GM19351 (cell line): ENCODE measurements at regions not wholly inside any gene's neighbourhood (a gene's known extent, or its start where the extent isn't known, plus 50 kb on each side); places are given as distances from the start of the nearest gene placed in this dataset.
A peak's percentile ranks its signal among the peaks of the same experiment; 100 is the strongest.
"Not testable (repeated sequence)": the region's sequence is repeated elsewhere in the genome, so short reads cannot be mapped to it uniquely, and the experiment has no call there.

Experiments
- ATAC-seq: cut with Tn5 transposase; IDR thresholded peaks from one replicate; pipeline ENCODE4 v1.9.1; 2021; ENCODE audit warnings: mild to moderate bottlenecking, moderate library complexity; ENCODE audit not compliant: unreplicated experiment

DNA sequence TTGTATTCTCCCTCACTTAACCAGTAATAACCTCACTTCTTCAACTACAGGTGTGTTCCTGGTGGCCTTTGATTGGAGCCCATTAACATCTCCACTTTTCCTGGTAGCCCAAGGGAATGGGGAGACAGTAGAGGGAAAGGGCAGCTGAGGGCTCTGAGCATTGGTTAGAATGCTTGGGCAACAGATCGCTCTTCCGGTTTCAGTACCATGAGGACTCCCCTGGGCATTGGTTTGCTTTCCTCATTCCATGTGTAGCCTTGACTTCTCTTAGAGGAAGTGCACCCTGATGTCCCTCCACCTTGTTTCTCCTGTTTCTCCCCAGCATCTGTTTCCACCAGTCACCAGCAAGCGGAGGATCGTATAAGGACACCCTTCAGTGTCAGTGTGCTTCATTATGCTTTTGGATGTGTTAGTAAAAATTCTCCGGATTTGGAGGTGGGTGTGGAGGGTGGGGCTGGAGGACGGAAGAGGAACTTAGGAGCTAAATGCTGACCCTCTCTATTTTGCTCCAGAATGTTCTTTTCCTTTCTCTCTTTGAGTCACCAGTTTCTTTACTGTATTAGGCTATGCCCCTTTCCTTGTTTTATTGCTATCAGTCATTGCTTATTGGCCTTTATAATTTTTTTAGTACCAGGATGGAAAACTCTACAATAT lies 50.6 kb upstream of the ZNG1B start:
- ATAC-seq: not testable (repeated sequence)

DNA sequence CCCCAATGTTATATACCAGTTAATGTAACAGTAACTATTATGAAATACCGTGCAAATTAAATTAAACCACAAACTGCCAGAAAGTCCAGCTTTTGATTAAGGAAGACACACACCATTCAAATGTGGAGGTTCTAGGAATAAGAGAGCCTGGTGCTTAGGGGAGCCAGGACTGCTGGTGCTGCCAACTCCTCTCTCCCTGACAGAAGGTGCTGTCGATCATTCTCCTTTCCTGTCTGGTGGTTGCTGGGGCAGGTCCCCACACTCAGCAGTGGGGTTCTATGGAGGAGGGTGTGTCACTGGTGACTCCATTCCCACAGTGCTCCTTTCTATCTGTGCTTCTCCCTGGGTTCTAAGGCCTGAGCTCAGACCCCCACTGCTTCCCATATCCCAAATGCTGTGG lies 57.9 kb upstream of the ZNG1B start:
- ATAC-seq: not testable (repeated sequence)

DNA sequence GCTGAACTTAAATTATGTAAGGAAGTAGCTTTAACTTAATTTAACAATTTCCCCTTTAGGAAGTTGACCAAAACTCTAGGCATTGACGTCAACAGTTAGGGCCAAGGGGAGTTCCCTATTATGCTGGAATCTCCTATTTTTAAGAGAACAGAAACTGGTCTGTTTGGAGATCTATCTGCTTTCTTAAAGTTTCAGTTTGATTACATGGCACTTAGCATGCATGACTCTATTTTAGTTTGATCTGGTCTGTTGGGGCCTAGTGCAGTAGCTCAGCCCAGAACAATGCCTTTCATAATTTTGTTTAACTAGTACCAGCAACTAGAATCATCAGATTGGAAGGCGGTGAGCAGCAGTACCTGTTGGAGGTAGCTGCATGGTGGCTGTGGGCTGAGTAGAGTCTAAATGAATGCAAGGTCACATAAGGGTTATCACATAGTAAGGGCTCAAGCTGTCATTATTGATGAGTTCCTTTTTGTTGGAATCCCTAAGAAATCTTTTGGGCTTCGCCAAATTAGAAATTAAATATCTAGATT lies 60.5 kb upstream of the ZNG1B start:
- ATAC-seq: peak; percentile 87

DNA sequence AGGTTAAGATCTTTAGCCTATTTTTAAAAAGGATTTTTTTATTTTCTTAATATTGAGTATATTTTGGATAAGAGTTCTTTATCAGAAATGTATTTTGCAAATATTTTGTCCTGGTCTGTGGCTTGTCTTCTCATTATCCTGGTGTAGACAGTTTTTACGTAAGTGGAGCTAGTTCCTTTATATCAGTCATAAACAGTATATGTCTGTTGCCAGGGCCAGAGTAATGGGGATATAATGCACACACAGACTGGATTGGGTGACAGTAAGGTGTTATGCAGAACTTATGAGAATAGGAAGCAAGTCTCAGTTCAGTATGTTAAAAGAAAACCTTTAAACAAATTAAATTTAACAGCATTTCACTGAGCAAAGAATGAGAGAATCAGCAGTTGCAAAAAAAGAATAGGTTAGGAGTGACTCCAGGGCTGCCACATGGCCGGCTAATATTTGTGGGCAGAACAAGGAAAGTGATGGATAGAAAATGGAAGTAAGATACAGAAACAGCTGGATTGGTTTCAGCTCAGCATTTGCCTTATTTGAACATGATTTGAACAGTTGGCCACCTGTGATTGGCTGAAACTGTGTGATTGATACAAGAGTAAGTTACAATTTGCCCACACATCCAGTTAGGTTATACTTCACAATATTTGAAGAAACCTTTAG lies 61.1 kb upstream of the ZNG1B start:
- ATAC-seq: peak; percentile 36

DNA sequence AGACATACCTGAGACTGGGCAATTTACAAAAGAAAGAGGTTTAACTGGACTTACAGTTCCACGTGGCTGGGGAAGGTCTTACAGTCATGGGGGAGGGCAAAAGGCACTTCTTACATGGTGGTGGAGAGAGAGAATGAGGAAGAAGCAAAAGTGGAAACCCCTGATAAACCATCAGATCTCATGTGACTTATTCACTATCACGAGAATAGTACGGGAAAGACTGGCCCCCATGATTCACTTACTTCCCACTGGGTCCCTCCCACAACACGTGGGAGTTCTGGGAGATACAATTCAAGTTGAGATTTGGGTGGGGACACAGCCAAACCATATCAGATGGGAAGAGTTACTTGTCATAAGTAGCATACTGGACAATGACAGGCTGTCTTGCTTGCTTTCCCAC lies 62.6 kb upstream of the ZNG1B start:
- not testable (repeated sequence) for ATAC-seq

DNA sequence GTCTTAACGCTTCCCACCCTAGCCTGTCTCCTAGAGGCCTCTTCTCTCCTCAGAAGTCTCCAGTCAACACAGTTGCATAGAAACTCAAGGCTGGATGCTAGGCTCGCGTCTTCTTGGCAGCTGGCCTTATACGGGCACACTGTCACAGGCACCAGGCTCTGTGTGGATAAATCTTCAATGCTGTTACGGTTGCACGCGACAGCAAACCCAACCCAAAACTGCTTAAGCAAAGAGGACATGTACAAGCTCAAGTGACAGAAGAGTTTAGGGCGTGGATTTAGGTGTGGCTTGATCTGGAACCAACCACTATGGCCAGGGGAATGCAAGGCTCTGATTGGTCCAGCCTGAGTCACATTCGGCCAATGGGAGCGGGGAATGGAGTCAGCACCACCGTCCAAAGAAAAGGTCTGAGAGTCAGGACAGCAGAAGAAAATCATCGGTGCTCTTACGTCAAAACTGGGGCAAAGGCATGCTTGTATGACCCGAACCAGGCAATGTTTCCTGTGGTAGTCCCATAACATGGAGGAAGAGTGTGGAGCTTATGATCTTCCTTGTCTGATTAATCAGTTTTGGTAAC lies 65.1 kb upstream of the ZNG1B start:
- ATAC-seq: not testable (repeated sequence)

DNA sequence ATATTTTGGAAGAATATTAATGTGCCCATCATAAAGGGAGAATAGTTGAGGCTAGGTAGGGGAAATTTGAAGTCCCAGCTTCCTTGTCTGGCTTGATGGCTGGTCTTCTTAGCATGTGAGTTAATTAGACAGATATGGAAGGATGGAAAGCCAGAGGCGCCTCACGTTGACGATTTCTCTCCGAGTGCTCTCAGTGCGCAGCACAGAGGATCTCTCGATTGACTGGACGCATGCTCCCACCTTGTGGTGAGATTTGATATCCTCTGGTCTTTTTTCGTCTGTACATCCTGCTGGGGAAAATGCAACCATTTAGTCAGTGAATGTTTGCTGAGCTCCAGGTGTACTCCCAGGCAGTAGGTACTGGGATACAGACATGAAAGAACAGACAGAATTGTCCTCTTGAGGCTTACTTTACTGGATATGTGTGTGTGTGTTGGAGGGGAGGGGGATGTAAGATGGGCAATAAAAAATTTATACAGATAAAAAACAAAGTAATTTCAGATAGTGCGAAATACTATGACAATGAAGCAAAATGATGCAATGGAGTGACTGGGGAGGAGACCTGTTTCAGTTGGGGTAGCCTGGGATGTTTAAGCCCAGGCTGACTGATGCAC lies 66.9 kb upstream of the ZNG1B start:
- ATAC-seq: peak; percentile 77

DNA sequence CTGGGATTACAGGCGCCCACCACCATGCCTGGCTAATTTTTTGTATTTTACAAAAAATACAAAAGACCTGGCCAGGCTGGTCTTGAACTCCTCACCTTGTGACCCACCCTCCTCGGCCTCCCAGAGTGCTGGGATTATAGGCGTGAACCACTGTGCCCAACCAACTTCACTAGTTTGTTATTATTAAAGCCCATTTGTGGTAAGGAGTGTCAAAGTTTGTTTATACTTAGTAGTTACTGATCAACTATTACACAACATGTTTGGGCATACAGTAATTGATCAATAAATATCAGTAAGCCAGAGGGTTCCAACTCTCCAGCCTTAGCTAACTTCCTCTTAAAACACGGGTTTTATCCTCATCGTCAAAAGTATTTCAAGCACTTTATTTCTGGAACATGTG lies 67.5 kb upstream of the ZNG1B start:
- ATAC-seq: no peak

DNA sequence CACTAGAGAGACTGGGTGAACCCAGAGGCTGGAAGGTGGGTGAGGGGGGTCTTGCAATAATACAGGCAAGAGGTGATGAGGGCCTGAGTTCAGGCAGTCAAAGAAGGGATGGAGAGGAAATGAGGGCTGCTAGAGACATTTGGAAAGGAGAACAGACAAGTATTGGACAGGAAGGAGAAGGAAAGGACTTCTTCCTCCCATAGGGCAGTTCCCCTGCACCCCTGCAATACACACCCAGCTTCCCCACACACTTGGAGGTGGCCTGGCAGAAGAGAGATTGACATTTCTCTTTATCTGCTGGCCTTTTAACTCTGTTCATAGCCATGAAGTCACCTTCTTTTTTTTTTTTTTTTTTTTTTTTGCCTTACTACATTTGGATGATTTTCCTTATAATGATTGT lies 68.9 kb upstream of the ZNG1B start:
- ATAC-seq: not testable (repeated sequence)

DNA sequence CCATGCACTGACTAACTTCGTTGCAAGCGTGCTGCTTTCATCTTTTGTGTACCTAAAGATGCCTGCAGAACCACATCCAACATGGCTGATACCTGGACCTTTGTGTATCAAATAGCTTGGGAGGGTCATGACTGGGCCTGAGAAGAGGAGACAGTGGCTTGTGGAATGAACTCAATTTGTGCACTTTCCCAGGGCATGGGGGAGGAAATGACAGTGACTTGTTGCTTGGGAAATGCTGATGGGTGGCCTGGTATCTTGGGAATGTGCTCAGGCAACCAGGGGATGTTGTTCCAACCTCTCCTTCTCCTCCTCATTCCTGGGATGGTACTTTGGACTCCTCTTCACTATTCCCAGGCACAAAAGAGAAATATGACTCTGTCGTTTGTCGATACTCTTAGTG lies 70.7 kb upstream of the ZNG1B start:
- not testable (repeated sequence) for ATAC-seq

DNA sequence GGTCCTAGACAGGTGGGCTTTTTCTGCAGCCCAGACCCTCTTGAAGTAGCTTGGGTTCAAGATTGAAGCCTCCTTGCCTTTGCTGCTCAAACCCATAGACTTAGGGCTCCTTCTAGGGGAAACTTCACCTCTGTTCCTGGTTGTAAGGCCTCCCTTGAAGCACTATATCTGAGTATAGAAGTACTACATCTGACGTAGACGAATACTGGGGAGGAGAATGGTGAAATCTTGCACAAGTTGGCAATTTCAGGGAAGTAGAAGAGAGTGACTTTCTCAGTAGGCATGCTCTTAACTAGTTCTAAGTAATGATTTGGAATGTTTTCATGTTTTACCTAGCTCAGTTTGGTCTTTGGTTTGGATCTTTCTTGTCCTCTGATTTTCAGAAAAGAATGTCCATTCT lies 71.7 kb upstream of the ZNG1B start:
- ATAC-seq: not testable (repeated sequence)

DNA sequence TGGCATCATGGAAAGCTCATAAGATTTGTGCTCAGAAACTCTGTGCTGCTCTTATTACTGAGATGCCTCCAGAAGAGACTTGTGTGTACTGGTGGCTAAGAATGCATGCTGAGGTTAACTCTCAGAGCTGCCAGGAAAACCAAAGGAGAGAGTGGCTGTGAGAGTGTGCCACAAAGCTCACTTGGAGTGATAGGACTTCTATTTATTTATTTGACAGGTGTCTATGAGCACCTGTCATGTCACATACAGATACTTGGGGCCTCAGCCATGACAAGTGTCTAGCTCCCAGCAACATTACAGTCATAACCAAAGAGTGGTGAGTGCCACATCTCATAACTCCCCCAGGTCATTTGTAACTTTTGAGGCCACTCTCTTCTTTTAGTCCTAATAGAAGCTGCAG lies 72.2 kb upstream of the ZNG1B start:
- ATAC-seq: peak; percentile 57

DNA sequence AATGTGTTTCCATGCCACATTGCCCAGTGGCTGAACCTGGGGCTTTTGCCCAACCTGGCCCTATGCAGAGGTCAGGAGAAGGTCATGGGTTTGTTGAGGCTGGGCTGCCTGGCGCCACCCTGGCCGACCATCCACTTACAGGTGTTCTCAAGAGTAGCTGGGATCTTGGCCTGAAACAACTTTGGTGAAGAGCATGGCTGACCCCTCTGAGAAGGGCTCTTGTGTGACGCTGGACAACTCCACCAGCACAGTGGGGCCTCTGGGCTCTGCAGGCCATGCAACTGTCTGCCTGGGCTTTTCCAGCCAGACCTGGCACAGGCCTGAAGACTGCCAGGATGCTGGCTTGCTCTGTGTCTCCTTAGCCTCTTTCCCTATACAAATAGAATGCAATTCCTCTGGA lies 76.4 kb upstream of the ZNG1B start:
- no peak for ATAC-seq

DNA sequence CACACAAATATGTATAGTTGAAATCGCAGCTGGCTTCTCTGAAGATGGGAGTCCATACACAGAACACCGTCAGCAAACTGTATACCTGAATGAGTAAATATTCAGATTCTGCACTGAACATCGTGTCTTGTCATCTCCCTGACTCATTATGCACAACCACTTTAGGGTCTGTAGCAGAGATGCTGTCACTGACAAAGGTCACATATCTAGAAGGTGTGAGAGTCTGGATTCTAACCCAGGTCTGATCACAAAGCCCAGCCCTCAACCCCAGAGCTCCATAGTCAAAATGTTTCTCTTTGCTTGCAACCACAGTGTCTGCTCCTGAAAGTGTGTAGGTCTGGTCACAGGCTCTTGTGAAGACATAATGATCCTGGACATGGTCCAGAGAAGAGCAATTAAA lies 78.3 kb upstream of the PAX8 start:
- no peak for ATAC-seq

DNA sequence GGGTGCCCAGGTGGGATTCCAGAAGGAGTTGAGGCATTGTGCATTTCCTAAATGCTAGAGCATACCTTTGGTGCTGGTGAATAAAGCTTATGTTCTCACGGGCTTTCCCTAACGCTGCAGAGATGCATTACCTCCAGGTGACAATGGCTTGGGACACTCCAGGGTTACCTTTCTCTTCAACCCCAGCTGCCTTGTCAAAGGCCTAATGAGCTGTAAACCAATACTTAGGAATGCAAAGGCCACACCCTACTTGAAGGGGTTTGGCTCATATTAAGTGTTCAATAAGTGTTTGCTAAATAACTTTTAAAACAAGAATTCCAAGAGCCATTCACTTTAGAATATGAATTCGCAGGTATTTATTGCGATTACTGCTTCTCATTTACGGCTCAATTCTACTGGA lies 77.6 kb upstream of the PAX8 start:
- not testable (repeated sequence) for ATAC-seq

DNA sequence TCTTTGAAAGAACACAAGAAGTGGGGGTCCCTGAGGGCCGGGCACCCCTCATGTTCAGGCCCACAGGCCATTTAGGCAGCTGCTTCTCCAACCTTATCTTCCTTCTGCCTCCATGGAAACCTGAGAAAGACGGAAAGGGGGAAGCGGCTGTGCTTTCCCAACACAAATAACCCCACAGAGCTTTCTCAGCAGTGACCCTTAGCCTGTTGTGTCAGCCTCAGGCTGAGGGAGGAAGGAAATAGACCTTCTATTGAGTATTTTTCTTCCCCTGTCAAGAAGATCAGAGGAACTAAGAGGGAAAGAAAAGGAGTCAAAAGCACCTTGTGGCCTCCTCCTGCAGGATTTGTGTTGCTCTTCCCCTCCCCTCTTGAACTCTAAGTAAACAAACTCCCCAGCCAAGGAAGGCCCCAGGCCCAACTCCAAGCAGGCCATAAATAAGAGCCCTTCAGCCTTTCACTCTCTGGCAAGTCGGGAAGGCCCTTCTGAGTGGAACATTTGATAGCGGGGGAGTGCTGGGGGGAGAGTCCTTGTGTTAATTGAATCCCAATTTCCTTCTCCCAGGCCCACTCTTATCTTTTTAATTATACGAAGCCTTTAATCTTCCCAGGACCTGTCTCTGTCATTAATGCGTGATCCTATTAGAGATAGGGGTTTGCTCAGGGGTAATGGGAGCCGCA lies 76.8 kb upstream of the PAX8 start:
- ATAC-seq: not testable (repeated sequence)

DNA sequence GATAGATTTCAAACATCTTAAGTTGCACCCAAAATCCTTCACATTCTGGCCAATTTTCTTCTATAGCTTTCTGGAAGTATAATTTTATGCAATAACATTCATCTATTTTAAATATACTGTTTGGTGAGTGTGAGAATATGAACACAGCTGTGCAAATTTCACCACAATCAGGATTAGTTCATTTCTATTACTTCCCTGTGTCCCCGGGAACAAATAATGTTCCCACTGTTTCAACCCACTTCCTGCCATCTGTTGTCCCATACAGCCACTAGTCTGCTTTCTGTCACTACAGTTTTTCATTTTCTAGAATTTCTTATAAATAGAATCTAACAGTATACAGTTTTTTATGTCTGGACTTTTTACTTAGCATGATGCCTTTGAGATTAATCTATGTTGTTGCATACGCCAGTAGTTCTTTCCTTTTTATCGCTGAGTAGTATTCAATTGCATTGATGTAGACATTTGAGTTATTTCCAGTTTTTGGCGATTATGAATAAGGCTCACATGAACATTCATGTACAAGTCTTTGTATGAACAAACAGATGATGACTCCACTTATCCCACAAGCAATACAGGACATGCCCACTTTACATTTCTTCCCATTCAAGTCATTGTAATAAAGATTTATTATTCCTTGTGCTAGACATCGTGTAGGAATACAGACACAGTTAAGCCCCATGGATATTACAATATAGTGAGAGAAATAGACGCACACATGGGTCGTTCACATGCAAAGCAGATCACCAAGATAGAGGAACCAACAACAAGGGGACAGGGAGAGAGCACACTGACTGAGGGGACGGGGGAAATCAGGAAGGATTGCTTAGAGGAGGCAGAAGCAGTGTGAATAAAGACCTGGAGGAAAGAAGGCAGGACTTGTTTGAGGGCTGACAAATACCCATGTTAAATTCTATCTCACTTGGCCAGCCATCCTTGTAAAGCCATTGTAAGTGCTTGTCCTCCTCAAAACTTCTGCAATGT lies 72.9 kb upstream of the PAX8 start:
- no peak for ATAC-seq

DNA sequence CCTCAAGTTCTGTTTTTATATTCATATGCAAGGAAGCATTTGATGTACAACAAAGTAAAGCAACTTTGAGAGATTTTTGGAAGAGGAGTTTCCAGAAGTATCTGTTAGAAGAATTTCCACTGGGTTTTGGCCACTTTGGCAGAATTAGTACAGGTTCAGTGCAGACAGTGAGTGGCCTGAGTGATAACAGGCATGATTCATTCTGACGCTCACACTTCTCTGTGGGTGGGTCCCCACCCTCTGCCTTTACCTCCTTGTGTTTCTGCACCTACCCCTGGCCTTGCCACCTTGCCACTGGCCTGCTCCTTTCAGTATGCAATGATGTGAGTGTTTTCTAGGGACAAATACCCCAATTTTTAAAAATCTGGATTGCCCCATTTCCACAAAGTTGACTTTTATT lies 65.1 kb upstream of the PAX8 start:
- not testable (repeated sequence) for ATAC-seq

DNA sequence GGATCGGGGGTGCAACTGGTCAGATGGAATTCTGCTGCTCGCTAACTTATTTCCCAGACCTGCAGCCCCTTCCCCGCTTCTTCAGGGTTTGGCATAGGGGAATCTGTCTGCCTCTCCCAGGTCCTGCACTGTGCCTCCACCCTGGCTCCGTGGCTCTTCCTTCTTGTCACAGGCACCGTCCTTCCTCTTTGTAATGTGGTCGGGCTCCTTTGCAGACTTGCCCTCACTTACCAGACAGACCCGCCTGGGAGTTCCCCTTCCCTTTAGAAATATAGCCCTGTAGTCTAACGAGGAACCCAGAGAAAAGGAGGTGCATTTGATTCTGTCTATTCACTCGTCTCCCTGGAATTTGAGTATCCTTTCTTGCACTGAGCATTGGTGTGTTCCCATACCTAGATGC lies 63.9 kb upstream of the PAX8 start:
- ATAC-seq: no peak

DNA sequence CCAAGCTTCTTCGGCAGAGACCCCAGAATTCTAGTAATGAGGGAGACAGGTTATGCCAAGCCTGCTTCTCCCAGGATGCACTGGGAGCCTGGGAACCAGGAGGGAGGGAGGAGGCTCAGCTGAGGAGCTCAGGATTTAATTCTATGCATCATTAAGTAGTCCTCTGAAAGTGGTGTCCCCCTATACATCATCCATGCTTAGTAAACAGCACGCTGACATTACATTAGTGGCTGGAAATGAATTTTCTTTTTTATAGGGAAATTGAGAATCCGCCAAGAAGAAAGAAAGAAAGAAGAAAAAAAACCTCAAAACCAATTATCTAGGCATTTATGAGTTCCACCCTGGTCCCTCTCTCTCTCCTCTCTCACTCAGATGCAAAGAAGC lies 63.1 kb upstream of the PAX8 start:
- not testable (repeated sequence) for ATAC-seq
